Stomach (tissue), 8 donors: ENCODE measurements at regions not wholly inside any gene's neighbourhood (a gene's known extent, or its start where the extent isn't known, plus 50 kb on each side); places are given as distances from the start of the nearest gene placed in this dataset.

Experiments used
- DNase-seq, 2 donors: peaks; one replicate each; pipeline versions ENCODE4 v3.0.0 to v3.0.0-alpha.2; 2013 to 2019
- H3K27ac ChIP-seq, 5 donors: fragments of 200-600 bp in 4 of 5; sonication (generic) in 4 of 5; one replicate each; pipeline ENCODE4 v1.5.1; 2013 to 2019; ENCODE audit warnings: mild to moderate bottlenecking in 1 of 5, moderate library complexity in 1 of 5
- H3K27me3 ChIP-seq, 3 donors: fragments of 200-600 bp; sonication (generic); one replicate each; pipeline ENCODE4 v1.5.1; 2017 to 2019; ENCODE audit warnings: mixed run types in 1 of 3
- H3K36me3 ChIP-seq, 4 donors: fragments of 200-600 bp; sonication (generic); 1 replicate in 3 of 4; 2 replicates in 1 of 4; pipeline ENCODE4 v1.5.1; 2016 to 2019
- H3K4me1 ChIP-seq, 4 donors: fragments of 200-600 bp; sonication (generic); one replicate each; pipeline ENCODE4 v1.5.1; 2016 to 2019
- H3K4me3 ChIP-seq, 4 donors: fragments of 200-600 bp; sonication (generic) in 3 of 4; one replicate each; pipeline ENCODE4 v1.5.1; 2016 to 2019; ENCODE audit warnings: mild to moderate bottlenecking in 1 of 4
- H3K9me3 ChIP-seq, 4 donors: fragments of 200-600 bp; sonication (generic); one replicate each; pipeline ENCODE4 v1.5.1; 2016 to 2019
- CTCF ChIP-seq, 7 experiments: fragments of 450-650 bp in 4 of 7; fragments of 200-600 bp in 3 of 7; sonication (generic) in 3 of 7; IDR thresholded peaks; one replicate each; pipeline ENCODE4 v1.5.1; 2016 to 2019; ENCODE audit warnings: antibody characterized with exemption in 7 of 7, control low read depth in 2 of 7, mild to moderate bottlenecking in 1 of 7
- EP300 ChIP-seq: sonication (generic); formaldehyde crosslinking; IDR thresholded peaks from one replicate; pipeline ENCODE4 v1.6.1; 2017; ENCODE audit warnings: antibody characterized with exemption
- POLR2A ChIP-seq, 4 donors: fragments of 450-650 bp; IDR thresholded peaks; one replicate each; pipeline ENCODE4 v1.6.1; 2016; ENCODE audit warnings: antibody characterized with exemption in 4 of 4, control low read depth in 2 of 4, mild to moderate bottlenecking in 1 of 4, moderate library complexity in 1 of 4
- POLR2AphosphoS5 ChIP-seq, 3 donors: sonication (generic); formaldehyde crosslinking; IDR thresholded peaks; one replicate each; pipeline ENCODE4 v1.6.1; 2016; ENCODE audit warnings: antibody characterized with exemption in 3 of 3
- WGBS, 5 donors: extraction: QIAGEN DNeasy Blood & Tissue Kit in 3 of 5; methylation state at CpG; one replicate each; pipeline versions ENCODE4 v1.1.5 to v1.1.7; 2013 to 2018; 5-methylcytosine and 5-hydroxymethylcytosine counted together
- intact Hi-C: fragments of 100-400 bp; cut with DNase I; formaldehyde crosslinking; loops from one replicate; pipeline ENCODE4 v1.15.1; 2023; ENCODE audit warnings: low total_unique reads
- donor health status: healthy with polysubstance abuse.
- donor health status: Bipolar disorder and iron deficiency.
- donor health status: healthy.

GRCh38 chr3:127095774-127096173 lies 97.2 kb upstream of the PRR23E start:
- TF ChIP-seq CTCF (IDR thresholded peaks at IDR 0.05) (no peak), EP300 (no peak), POLR2AphosphoS5 (IDR thresholded peaks at IDR 0.05) (no peak), POLR2A (IDR thresholded peaks at IDR 0.05) (no peak)
- intact Hi-C loops: no loop called here

GRCh38 chr3:127096256-127097071 lies 96.5 kb upstream of the PRR23E start:
- no peak for DNase-seq
- no peak for TF ChIP-seq EP300
- no peak for TF ChIP-seq POLR2A (IDR thresholded peaks at IDR 0.05)
- no peak for TF ChIP-seq POLR2AphosphoS5 (IDR thresholded peaks at IDR 0.05)
- TF ChIP-seq CTCF (IDR thresholded peaks at IDR 0.05): no peak
- Histone ChIP-seq H3K4me3 (no peak overlapping the region), H3K9me3 (peaks cover 0 to 5% (median 0%) of the 10 kb centered on the region in 4 donors), H3K4me1 (peaks cover 0 to 8% (median 0%) of the 10 kb centered on the region in 4 donors), H3K27me3 (peaks cover 0 to 5% (median 0%) of the 10 kb centered on the region in 3 donors), H3K27ac (no peak overlapping the region), H3K36me3 (no peaks in the 10 kb centered on the region)
- intact Hi-C loops: no loop called here
- 58 to 69% (median 68%) methylated on average over 9 to 11 of the region's 11 CpGs for WGBS, 5 donors

More at GRCh38 chr3:127095774-127096173, 97.2 kb upstream of the PRR23E start:
- DNase-seq: no peak
- no peak overlapping the region for H3K4me3 ChIP-seq
- 64 to 96% (median 83%) methylated on average over 4 of the region's 4 CpGs for WGBS, 5 donors
- no peak overlapping the region for H3K27ac ChIP-seq
- H3K9me3 ChIP-seq: peaks cover 0 to 5% (median 0%) of the 10 kb centered on the region in 4 donors
- peaks cover 0 to 4% (median 0%) of the 10 kb centered on the region in 3 donors for H3K27me3 ChIP-seq
- peaks cover 0 to 8% (median 0%) of the 10 kb centered on the region in 4 donors for H3K4me1 ChIP-seq
- H3K36me3 ChIP-seq: no peaks in the 10 kb centered on the region

- Histone ChIP-seq H3K4me1 (peaks cover 0 to 8% (median 0%) of the 10 kb centered on the region in 4 donors), H3K27ac (no peak overlapping the region), H3K4me3 (no peak overlapping the region), H3K27me3 (peaks cover 0 to 5% (median 0%) of the 10 kb centered on the region in 3 donors), H3K36me3 (no peaks in the 10 kb centered on the region), H3K9me3 (peaks cover 0 to 5% (median 0%) of the 10 kb centered on the region in 4 donors)
- WGBS, 5 donors: 83 to 86% (median 85%) methylated on average over 3 to 4 of the region's 4 CpGs
- DNase-seq: no peak
- TF ChIP-seq EP300: no peak
- TF ChIP-seq POLR2AphosphoS5 (IDR thresholded peaks at IDR 0.05): no peak
- no peak for TF ChIP-seq POLR2A (IDR thresholded peaks at IDR 0.05)
- intact Hi-C loops: no loop called here
Observed at GRCh38 chr3:127097072-127097405, 95.9 kb upstream of the PRR23E start.

DNA sequence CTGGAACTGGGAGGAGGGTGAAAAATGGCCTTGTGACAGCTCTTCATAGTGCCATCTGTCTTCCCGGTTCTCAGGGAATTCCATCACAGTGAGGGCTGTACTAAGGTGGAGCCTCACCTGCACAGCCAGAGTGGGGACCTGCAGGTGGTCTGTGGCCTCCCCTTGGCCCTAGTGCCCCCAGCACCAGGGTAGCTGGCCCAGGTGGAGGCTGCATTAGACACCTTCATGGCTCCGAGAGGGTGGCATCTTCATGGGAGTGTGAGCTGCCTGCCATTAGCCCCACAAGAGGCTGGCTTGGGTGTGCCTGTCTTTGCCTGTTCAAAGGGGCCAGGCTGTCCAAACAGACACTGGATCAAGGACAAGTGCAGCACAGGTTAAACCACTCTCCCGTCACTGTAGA lies 95.5 kb upstream of the PRR23E start:
- H3K4me1 ChIP-seq: peaks cover 0 to 5% (median 0%) of the 10 kb centered on the region in 4 donors
- no peak overlapping the region for H3K27ac ChIP-seq
- intact Hi-C loops: no loop called here
- H3K27me3 ChIP-seq: peaks cover 0 to 7% (median 0%) of the 10 kb centered on the region in 3 donors
- H3K36me3 ChIP-seq: no peaks in the 10 kb centered on the region
- H3K4me3 ChIP-seq: no peak overlapping the region
- 74 to 81% (median 78%) methylated on average over 2 to 3 of the region's 3 CpGs for WGBS, 5 donors
- H3K9me3 ChIP-seq: peaks cover 0 to 5% (median 0%) of the 10 kb centered on the region in 4 donors
- TF ChIP-seq CTCF (IDR thresholded peaks at IDR 0.05) (no peak), EP300 (no peak), POLR2A (IDR thresholded peaks at IDR 0.05) (no peak), POLR2AphosphoS5 (IDR thresholded peaks at IDR 0.05) (no peak)
- no peak for DNase-seq

DNA sequence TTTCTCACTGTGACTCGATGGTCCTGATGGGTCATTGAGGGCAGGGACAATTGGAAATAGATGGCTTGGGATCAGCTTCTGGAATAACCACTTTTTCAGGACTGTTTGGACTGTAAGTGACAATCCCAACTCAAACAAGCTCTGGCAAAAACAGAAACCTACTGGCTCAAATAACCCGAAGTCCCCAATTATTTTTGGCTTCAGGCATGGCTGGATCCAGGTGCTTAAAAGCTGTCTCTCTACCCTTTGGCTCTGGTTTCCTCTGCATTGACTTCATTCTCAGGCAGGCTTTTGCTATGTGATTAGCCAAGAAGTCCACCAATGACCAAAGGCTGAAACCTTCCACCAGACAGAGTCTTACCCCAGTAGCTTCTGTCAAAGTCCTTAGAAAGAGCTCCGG lies 92.9 kb upstream of the PRR23E start:
- Histone ChIP-seq H3K4me3 (no peak overlapping the region), H3K36me3 (no peaks in the 10 kb centered on the region), H3K4me1 (no peaks in the 10 kb centered on the region), H3K9me3 (peaks cover 0 to 5% (median 0%) of the 10 kb centered on the region in 4 donors), H3K27ac (no peak overlapping the region), H3K27me3 (peaks cover 0 to 14% (median 0%) of the 10 kb centered on the region in 3 donors)
- DNase-seq: no peak
- intact Hi-C loops: no loop called here
- TF ChIP-seq CTCF (IDR thresholded peaks at IDR 0.05): no peak
- TF ChIP-seq POLR2A (IDR thresholded peaks at IDR 0.05): no peak
- 80 to 88% (median 81%) methylated on average over 3 of the region's 3 CpGs for WGBS, 5 donors
